Small intestine (tissue), 7 donors: ENCODE measurements at regions not wholly inside any gene's neighbourhood (a gene's known extent, or its start where the extent isn't known, plus 50 kb on each side); places are given as distances from the start of the nearest gene placed in this dataset.

ENCODE experiments used
- DNase-seq, 2 donors: peaks; one replicate each; pipeline versions ENCODE4 v3.0.0 to v3.0.0-alpha.2; 2013
- FAIRE-seq: peaks from 2 replicates; lab custom pipeline; 2012; peaks lifted over from hg19 to GRCh38; lab: Jason Lieb, UNC
- H3K27ac ChIP-seq, 3 donors: one replicate each; pipeline ENCODE4 v1.5.1; 2013; ENCODE audit warnings: low read length in 2 of 3, mild to moderate bottlenecking in 2 of 3, control low read depth in 1 of 3, inconsistent platforms in 1 of 3, low read depth in 1 of 3, moderate library complexity in 1 of 3
- H3K27me3 ChIP-seq, 3 donors: one replicate each; pipeline ENCODE4 v1.6.1; 2013; ENCODE audit warnings: low read length in 3 of 3, inconsistent platforms in 1 of 3; ENCODE audit not compliant: control insufficient read depth in 3 of 3, insufficient read depth in 3 of 3
- H3K36me3 ChIP-seq, 3 donors: one replicate each; pipeline ENCODE4 v1.6.1; 2013; ENCODE audit warnings: low read length in 3 of 3, inconsistent platforms in 1 of 3, low read depth in 1 of 3, mild to moderate bottlenecking in 1 of 3, moderate library complexity in 1 of 3; ENCODE audit not compliant: control insufficient read depth in 3 of 3, insufficient read depth in 2 of 3
- H3K4me1 ChIP-seq, 3 donors: one replicate each; pipeline ENCODE4 v1.6.1; 2013; ENCODE audit warnings: low read length in 2 of 3, inconsistent platforms in 1 of 3, low read depth in 1 of 3, mild to moderate bottlenecking in 1 of 3, moderate library complexity in 1 of 3; ENCODE audit not compliant: control insufficient read depth in 3 of 3, insufficient read depth in 2 of 3
- H3K4me3 ChIP-seq, 3 donors: one replicate each; pipeline ENCODE4 v1.5.1; 2013; ENCODE audit warnings: low read length in 3 of 3, control low read depth in 1 of 3, inconsistent platforms in 1 of 3, low read depth in 1 of 3, mild to moderate bottlenecking in 1 of 3, moderate library complexity in 1 of 3
- H3K9me3 ChIP-seq, 2 donors: one replicate each; pipeline ENCODE4 v1.6.1; 2013; ENCODE audit warnings: low read depth in 1 of 2, low read length in 1 of 2; ENCODE audit not compliant: control insufficient read depth in 2 of 2, insufficient read depth in 1 of 2
- WGBS, 3 donors: extraction: QIAGEN DNeasy Blood & Tissue Kit; methylation state at CpG; one replicate each; pipeline ENCODE4 v1.1.7; 2013; 5-methylcytosine and 5-hydroxymethylcytosine counted together
- donor health status: healthy with polysubstance abuse.
- donor health status: control.
- donor health status: control.
- donor health status: Bipolar disorder and iron deficiency.
- donor health status: healthy.

GRCh38 chr13:110773480-110773879 lies 60.0 kb downstream of the ING1 start:
- DNase-seq (no peak), FAIRE-seq (no peak)
- H3K27ac ChIP-seq: no peak overlapping the region
- WGBS, 3 donors: 81 to 91% (median 85%) methylated on average over 7 of the region's 7 CpGs
- no peaks in the 10 kb centered on the region for H3K9me3 ChIP-seq
- no peaks in the 10 kb centered on the region for H3K36me3 ChIP-seq
- no peak overlapping the region for H3K4me3 ChIP-seq
- no peaks in the 10 kb centered on the region for H3K4me1 ChIP-seq
- peaks cover 0 to 6% (median 3%) of the 10 kb centered on the region in 3 donors for H3K27me3 ChIP-seq

GRCh38 chr13:110774051-110774450 lies 60.6 kb downstream of the ING1 start:
- WGBS, 3 donors: 93 to 100% (median 100%) methylated on average over 1 of the region's 1 CpG

GRCh38 chr13:110774490-110774889 lies 61.0 kb downstream of the ING1 start:
- H3K9me3 ChIP-seq: no peaks in the 10 kb centered on the region
- H3K27me3 ChIP-seq: peaks cover 0 to 6% (median 0%) of the 10 kb centered on the region in 3 donors
- H3K36me3 ChIP-seq: no peaks in the 10 kb centered on the region
- 84 to 95% (median 93%) methylated on average over 6 of the region's 6 CpGs for WGBS, 3 donors
- no peak overlapping the region for H3K4me3 ChIP-seq
- no peak overlapping the region for H3K27ac ChIP-seq
- FAIRE-seq (no peak), DNase-seq (no peak)
- no peaks in the 10 kb centered on the region for H3K4me1 ChIP-seq

More at GRCh38 chr13:110774051-110774450, 60.6 kb downstream of the ING1 start:
- FAIRE-seq (no peak), DNase-seq (no peak)
- Histone ChIP-seq H3K27ac (no peak overlapping the region), H3K27me3 (peaks cover 0 to 6% (median 0%) of the 10 kb centered on the region in 3 donors), H3K36me3 (no peaks in the 10 kb centered on the region), H3K4me3 (no peak overlapping the region), H3K4me1 (no peaks in the 10 kb centered on the region), H3K9me3 (no peaks in the 10 kb centered on the region)

- Histone ChIP-seq H3K27me3 (peaks cover 0 to 6% (median 0%) of the 10 kb centered on the region in 3 donors), H3K9me3 (no peaks in the 10 kb centered on the region)
Measured at GRCh38 chr13:110775576-110775975, 62.1 kb downstream of the ING1 start.

GRCh38 chr13:110777251-110777820 lies 63.8 kb downstream of the ING1 start:
- FAIRE-seq: no peak
- no peaks in the 10 kb centered on the region for H3K36me3 ChIP-seq
- peaks cover 0 to 3% (median 0%) of the 10 kb centered on the region in 3 donors for H3K27me3 ChIP-seq
- H3K9me3 ChIP-seq: peaks cover 0 to 7% of the 10 kb centered on the region in 2 donors
- 57 to 72% (median 63%) methylated on average over 3 of the region's 3 CpGs for WGBS, 3 donors
- no peaks in the 10 kb centered on the region for H3K4me1 ChIP-seq
- no peak for DNase-seq
- H3K4me3 ChIP-seq: no peak overlapping the region
- no peak overlapping the region for H3K27ac ChIP-seq

More at GRCh38 chr13:110775576-110775975, 62.1 kb downstream of the ING1 start:
- Histone ChIP-seq H3K36me3 (no peaks in the 10 kb centered on the region), H3K4me1 (no peaks in the 10 kb centered on the region), H3K27ac (no peak overlapping the region), H3K4me3 (no peak overlapping the region)
- WGBS, 3 donors: 79 to 91% (median 81%) methylated on average over 5 of the region's 5 CpGs
- DNase-seq (no peak), FAIRE-seq (no peak)

- DNase-seq (no peak), FAIRE-seq (no peak)
- Histone ChIP-seq H3K27me3 (no peaks in the 10 kb centered on the region), H3K9me3 (peaks cover 0 to 13% of the 10 kb centered on the region in 2 donors), H3K27ac (no peak overlapping the region), H3K4me1 (no peaks in the 10 kb centered on the region), H3K4me3 (no peak overlapping the region), H3K36me3 (no peaks in the 10 kb centered on the region)
- 92 to 94% (median 93%) methylated on average over 3 of the region's 3 CpGs for WGBS, 3 donors
Measured at GRCh38 chr13:110779022-110779421, 65.5 kb downstream of the ING1 start.

GRCh38 chr13:110780422-110780821 lies 66.9 kb downstream of the ING1 start:
- 50 to 63% (median 51%) methylated on average over 2 of the region's 2 CpGs for WGBS, 3 donors
- H3K9me3 ChIP-seq: peaks cover 0 to 13% of the 10 kb centered on the region in 2 donors
- H3K27ac ChIP-seq: no peak overlapping the region
- no peak for DNase-seq
- no peak overlapping the region for H3K4me3 ChIP-seq
- no peaks in the 10 kb centered on the region for H3K36me3 ChIP-seq
- no peak for FAIRE-seq
- H3K4me1 ChIP-seq: no peaks in the 10 kb centered on the region
- H3K27me3 ChIP-seq: peaks cover 0 to 2% (median 1%) of the 10 kb centered on the region in 3 donors

- Histone ChIP-seq H3K4me3 (no peak overlapping the region), H3K4me1 (no peaks in the 10 kb centered on the region), H3K27me3 (peaks cover 0 to 4% (median 3%) of the 10 kb centered on the region in 3 donors), H3K27ac (no peak overlapping the region), H3K9me3 (peaks cover 0 to 15% of the 10 kb centered on the region in 2 donors), H3K36me3 (no peaks in the 10 kb centered on the region)
- FAIRE-seq (no peak), DNase-seq (no peak)
Measured at GRCh38 chr13:110782185-110782584, 68.7 kb downstream of the ING1 start.

GRCh38 chr13:110784704-110785103 lies 71.2 kb downstream of the ING1 start:
- no peak for FAIRE-seq

More at GRCh38 chr13:110784704-110785103, 71.2 kb downstream of the ING1 start:
- DNase-seq: no peak
- H3K36me3 ChIP-seq: no peaks in the 10 kb centered on the region
- peaks cover 0 to 4% (median 3%) of the 10 kb centered on the region in 3 donors for H3K27me3 ChIP-seq
- WGBS, 3 donors: 68 to 84% (median 74%) methylated on average over 2 of the region's 2 CpGs
- H3K9me3 ChIP-seq: peaks cover 0 to 15% of the 10 kb centered on the region in 2 donors
- H3K27ac ChIP-seq: no peak overlapping the region
- no peak overlapping the region for H3K4me3 ChIP-seq
- H3K4me1 ChIP-seq: no peaks in the 10 kb centered on the region
